Memory B cell (primary cell): ENCODE measurements at regions not wholly inside any gene's neighbourhood (a gene's known extent, or its start where the extent isn't known, plus 50 kb on each side); places are given as distances from the start of the nearest gene placed in this dataset.

Experiments
- ATAC-seq: fragments of 150-1000 bp; cut with Tn5 transposase; 2 replicates; pipeline ENCODE4 v1.10.0; 2021; ENCODE audit warnings: low read depth, mild to moderate bottlenecking, moderate library complexity
- DNase-seq, 2 donors: peaks; one replicate each; pipeline ENCODE4 v3.0.0; 2022; ENCODE audit warnings: low spot score in 2 of 2
- H3K27ac Mint-ChIP-seq: one replicate; pipeline ENCODE4 v1.8.0; 2022; ENCODE audit warnings: mild to moderate bottlenecking, moderate library complexity, mixed read lengths
- H3K27me3 Mint-ChIP-seq: one replicate; pipeline ENCODE4 v1.8.0; 2022; ENCODE audit warnings: mixed read lengths
- H3K36me3 Mint-ChIP-seq: one replicate; pipeline ENCODE4 v1.8.0; 2022; ENCODE audit warnings: mild to moderate bottlenecking, mixed read lengths
- H3K4me1 Mint-ChIP-seq: one replicate; pipeline ENCODE4 v1.8.0; 2022; ENCODE audit warnings: mixed read lengths
- H3K4me3 Mint-ChIP-seq: one replicate; pipeline ENCODE4 v1.8.0; 2022; ENCODE audit warnings: mild to moderate bottlenecking, moderate library complexity, mixed read lengths
- H3K9me3 Mint-ChIP-seq: one replicate; pipeline ENCODE4 v1.8.0; 2022; ENCODE audit warnings: mixed read lengths

GRCh38 chr9:99362321-99362720 is 140.2 kb downstream of the SEC61B start:
- no peak for DNase-seq
- Mint-ChIP-seq H3K27me3 (peaks cover 25% of the 10 kb centered on the region), H3K9me3 (no peaks in the 10 kb centered on the region)

DNA sequence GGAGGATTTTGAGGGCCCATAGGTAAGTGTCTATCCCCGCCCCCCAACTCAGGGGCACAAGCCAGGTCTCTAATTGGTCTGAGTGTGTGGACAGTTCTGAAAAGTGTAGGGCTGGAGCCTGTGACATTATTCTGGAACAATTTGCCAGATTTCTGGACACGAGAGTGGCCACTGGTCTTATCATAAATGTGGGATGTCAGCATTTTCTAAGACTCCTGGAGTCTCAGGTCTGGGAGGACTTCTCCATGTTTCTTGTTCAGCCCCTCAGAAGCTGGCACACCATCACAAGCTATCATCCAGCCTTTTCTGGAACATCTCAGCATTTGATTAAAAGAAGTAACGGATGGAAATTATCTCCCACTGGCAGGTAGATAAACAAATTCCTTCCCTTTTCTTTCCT is 141.4 kb downstream of the SEC61B start:
- Mint-ChIP-seq H3K36me3 (no peaks in the 10 kb centered on the region), H3K27me3 (peaks cover 26% of the 10 kb centered on the region), H3K9me3 (no peaks in the 10 kb centered on the region), H3K4me3 (no peak overlapping the region), H3K27ac (no peak overlapping the region), H3K4me1 (peaks cover 5% of the 10 kb centered on the region)
- ATAC-seq: no peak
- DNase-seq: no peak

More at GRCh38 chr9:99362321-99362720, 140.2 kb downstream of the SEC61B start:
- Mint-ChIP-seq H3K4me3 (no peak overlapping the region), H3K27ac (no peak overlapping the region), H3K36me3 (no peaks in the 10 kb centered on the region), H3K4me1 (no peaks in the 10 kb centered on the region)
- ATAC-seq: no peak

DNA sequence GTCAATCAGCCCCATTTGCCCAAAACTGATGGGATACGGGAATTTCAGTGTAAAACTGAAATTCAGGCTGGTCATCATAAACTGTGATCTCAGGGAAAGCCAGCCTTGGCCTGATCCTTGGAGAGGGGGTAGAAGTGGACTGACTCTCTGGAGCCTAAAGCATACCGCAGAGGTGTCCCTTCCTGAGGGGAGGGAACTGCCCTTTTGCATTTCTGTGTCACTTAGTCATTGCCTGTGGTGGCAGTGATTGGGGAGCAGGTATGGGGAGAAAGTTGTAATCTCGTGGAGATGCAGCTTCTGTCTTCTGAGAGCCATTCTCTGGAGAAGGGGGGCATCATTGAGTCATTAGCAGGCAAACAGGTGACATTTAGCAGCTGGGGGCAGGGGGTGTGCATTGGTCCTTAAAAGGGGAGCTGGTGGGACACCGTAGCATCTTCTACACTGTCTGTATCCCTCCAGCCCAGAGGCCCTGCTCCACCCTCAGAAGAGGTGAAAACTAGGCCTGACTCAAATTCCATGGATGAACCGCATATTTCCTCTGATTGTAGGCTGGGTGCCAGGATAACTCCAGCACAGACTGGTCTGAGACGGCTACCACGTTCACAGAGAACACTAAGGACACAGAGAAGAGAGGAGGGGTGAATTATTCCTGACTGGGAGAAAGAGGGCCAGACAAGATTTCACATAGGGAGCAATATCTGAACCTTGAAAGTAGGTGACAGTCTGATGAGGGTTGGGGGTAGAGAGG is 143.3 kb downstream of the SEC61B start:
- H3K9me3 Mint-ChIP-seq: no peaks in the 10 kb centered on the region

DNA sequence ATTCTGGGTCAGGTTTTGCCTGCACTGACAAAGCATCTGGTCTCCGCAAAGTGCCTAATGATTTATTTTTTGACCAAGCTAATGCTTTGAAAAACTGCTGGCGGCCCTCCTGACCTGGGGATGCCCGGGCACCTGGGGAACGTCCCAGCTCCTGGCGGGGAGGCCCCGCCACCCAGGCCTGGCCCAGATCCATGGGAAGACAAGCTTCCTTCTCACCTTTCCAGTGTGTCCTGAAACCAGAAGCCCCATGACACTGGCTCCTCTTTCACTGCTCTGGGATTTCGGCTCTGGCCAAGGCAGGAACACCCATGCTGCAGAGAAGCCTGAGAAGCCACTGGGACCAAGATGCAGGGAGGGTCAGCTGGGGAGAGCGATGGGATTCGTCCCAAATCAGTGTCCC is 144.1 kb downstream of the SEC61B start:
- Mint-ChIP-seq H3K27ac (no peak overlapping the region), H3K27me3 (peaks cover 27% of the 10 kb centered on the region), H3K4me1 (peaks cover 5% of the 10 kb centered on the region), H3K9me3 (no peaks in the 10 kb centered on the region), H3K36me3 (no peaks in the 10 kb centered on the region), H3K4me3 (no peak overlapping the region)
- DNase-seq: no peak
- no peak for ATAC-seq

More for the DNA sequence above, 143.3 kb downstream of the SEC61B start:
- peaks cover 30% of the 10 kb centered on the region for H3K27me3 Mint-ChIP-seq
- no peaks in the 10 kb centered on the region for H3K36me3 Mint-ChIP-seq
- peaks cover 5% of the 10 kb centered on the region for H3K4me1 Mint-ChIP-seq
- no peak for ATAC-seq
- H3K4me3 Mint-ChIP-seq: no peak overlapping the region
- DNase-seq: no peak
- no peak overlapping the region for H3K27ac Mint-ChIP-seq

- peaks cover 24% of the 10 kb centered on the region for H3K27me3 Mint-ChIP-seq
- ATAC-seq (no peak), DNase-seq (no peak)
- peaks cover 5% of the 10 kb centered on the region for H3K4me1 Mint-ChIP-seq
- H3K36me3 Mint-ChIP-seq: no peaks in the 10 kb centered on the region
- H3K9me3 Mint-ChIP-seq: no peaks in the 10 kb centered on the region
- H3K4me3 Mint-ChIP-seq: no peak overlapping the region
- no peak overlapping the region for H3K27ac Mint-ChIP-seq
Measured at GRCh38 chr9:99366621-99367020, 144.5 kb downstream of the SEC61B start.

- peaks cover 21% of the 10 kb centered on the region for H3K27me3 Mint-ChIP-seq
- DNase-seq: no peak
- H3K4me1 Mint-ChIP-seq: peaks cover 5% of the 10 kb centered on the region
- H3K9me3 Mint-ChIP-seq: no peaks in the 10 kb centered on the region
- no peaks in the 10 kb centered on the region for H3K36me3 Mint-ChIP-seq
- peak; percentile 57 for ATAC-seq
- H3K4me3 Mint-ChIP-seq: peak overlapping the region; percentile 11
- H3K27ac Mint-ChIP-seq: no peak overlapping the region
Measured at GRCh38 chr9:99368341-99369326, 146.6 kb downstream of the SEC61B start.

DNA sequence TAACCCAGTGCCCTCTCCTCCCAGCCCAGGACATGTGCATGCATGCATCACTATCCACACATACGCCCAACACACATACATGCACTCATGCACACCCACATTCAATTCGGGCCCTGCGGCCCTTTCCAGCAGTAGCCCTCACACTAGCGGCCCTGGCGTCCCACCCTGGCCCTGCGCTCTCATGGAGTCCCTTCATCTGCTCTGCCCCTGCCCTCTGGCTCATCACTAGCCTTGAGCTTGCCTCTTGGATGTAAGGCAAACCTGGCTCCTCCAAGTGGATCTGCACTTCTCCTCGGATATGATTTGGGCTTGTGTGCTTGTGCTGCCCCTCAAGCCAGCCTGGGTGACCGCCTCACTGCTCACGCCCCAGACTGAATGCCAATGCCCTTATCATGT is 147.2 kb downstream of the SEC61B start:
- DNase-seq: no peak
- H3K27ac Mint-ChIP-seq: no peak overlapping the region
- no peaks in the 10 kb centered on the region for H3K36me3 Mint-ChIP-seq
- H3K27me3 Mint-ChIP-seq: peaks cover 21% of the 10 kb centered on the region
- peaks cover 5% of the 10 kb centered on the region for H3K4me1 Mint-ChIP-seq
- no peaks in the 10 kb centered on the region for H3K9me3 Mint-ChIP-seq
- peak overlapping the region; percentile 35 for H3K4me3 Mint-ChIP-seq
- no peak for ATAC-seq

GRCh38 chr9:99370376-99370775 is 148.3 kb downstream of the SEC61B start:
- H3K27me3 Mint-ChIP-seq: peaks cover 19% of the 10 kb centered on the region
- no peak overlapping the region for H3K27ac Mint-ChIP-seq
- H3K9me3 Mint-ChIP-seq: no peaks in the 10 kb centered on the region
- no peaks in the 10 kb centered on the region for H3K36me3 Mint-ChIP-seq
- peaks cover 5% of the 10 kb centered on the region for H3K4me1 Mint-ChIP-seq
- DNase-seq (no peak), ATAC-seq (no peak)
- H3K4me3 Mint-ChIP-seq: no peak overlapping the region

DNA sequence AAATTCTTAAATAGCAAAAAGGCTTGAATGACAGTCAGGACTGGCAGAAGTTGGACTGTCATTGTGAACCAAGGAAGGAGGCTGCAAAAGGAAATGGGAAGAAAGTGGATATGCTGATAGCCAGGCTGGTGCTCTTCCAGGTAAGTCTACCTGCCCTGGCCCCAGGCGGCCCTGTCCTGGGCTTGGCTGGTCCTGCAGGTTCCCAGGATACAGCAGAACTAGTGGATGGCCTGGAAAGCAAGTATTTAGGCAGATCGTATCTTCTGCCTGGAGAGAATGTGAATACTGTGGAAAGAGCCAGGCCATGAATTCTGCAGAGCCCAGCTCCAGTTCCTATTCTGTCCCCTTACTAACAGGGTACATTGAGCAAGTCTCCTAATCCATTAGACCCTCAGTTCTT is 149.3 kb downstream of the SEC61B start:
- H3K4me1 Mint-ChIP-seq: peaks cover 5% of the 10 kb centered on the region
- DNase-seq (no peak), ATAC-seq (no peak)
- no peak overlapping the region for H3K27ac Mint-ChIP-seq
- H3K4me3 Mint-ChIP-seq: no peak overlapping the region
- H3K36me3 Mint-ChIP-seq: no peaks in the 10 kb centered on the region
- H3K27me3 Mint-ChIP-seq: peaks cover 22% of the 10 kb centered on the region
- no peaks in the 10 kb centered on the region for H3K9me3 Mint-ChIP-seq

DNA sequence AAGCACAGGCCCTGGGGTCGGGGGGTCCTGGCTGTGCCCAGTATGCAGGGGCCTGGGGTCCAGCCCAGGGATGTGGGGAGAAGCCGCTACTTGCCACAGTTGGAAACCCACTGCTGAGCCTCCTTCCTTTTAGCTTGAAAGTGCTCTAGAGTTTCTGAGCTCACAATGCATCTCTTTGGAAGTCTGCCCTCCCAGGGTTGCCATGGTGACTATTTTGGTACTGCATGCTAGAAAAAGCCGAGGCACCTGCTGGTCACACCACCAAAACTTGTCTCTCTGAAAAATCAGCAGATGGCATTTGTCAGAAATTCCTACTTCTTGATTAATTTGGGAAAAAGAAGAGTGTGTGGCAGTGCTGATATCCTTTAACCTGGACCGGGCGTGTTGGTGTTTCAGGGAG is 151.8 kb downstream of the SEC61B start:
- no peak for DNase-seq
- Mint-ChIP-seq H3K27me3 (peaks cover 20% of the 10 kb centered on the region), H3K27ac (no peak overlapping the region), H3K9me3 (no peaks in the 10 kb centered on the region), H3K4me1 (no peaks in the 10 kb centered on the region), H3K4me3 (no peak overlapping the region), H3K36me3 (no peaks in the 10 kb centered on the region)
- ATAC-seq: no peak

DNA sequence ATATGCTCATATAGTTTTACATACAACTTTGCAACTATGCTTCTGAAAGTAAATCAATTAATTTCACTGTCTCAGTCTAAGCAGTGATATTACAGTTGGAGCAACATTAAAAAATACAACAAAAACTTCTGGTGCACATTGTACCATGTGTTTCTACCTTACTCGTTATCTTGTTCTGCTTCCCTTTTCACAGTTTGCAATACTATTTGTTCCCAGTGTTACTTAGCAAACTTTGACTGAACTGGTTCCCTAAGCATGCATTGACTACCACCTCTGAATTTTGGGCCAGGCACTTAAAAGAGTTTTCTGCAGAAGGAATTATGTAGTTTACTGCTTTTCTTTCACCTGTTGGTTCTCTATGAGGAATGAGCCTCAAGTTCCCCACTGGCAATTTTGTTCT is 152.7 kb downstream of the SEC61B start:
- no peaks in the 10 kb centered on the region for H3K36me3 Mint-ChIP-seq
- ATAC-seq (no peak), DNase-seq (no peak)
- peaks cover 14% of the 10 kb centered on the region for H3K27me3 Mint-ChIP-seq
- no peaks in the 10 kb centered on the region for H3K4me1 Mint-ChIP-seq
- H3K9me3 Mint-ChIP-seq: no peaks in the 10 kb centered on the region
- no peak overlapping the region for H3K4me3 Mint-ChIP-seq
- H3K27ac Mint-ChIP-seq: no peak overlapping the region

DNA sequence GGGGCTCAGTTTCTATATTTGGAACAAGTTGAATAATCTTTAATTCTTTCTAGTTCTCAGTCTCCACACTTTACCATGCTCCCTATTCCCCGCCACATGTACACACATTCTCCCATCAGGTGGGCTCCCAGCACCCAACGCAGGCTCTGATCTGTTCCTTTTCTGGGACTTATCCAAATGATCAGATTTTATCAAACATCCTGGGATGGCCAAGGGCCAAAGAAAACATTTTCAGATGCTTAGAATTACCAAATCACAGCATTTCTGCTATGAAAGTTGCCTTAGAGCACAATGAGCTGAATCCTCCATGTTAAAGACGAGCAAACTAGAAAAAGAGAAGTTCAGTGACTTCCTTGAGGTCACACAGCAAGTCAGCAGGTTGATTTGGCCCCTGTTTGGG is 153.4 kb downstream of the SEC61B start:
- no peak overlapping the region for H3K4me3 Mint-ChIP-seq
- ATAC-seq (no peak), DNase-seq (no peak)
- no peak overlapping the region for H3K27ac Mint-ChIP-seq
- no peaks in the 10 kb centered on the region for H3K9me3 Mint-ChIP-seq
- H3K27me3 Mint-ChIP-seq: peaks cover 13% of the 10 kb centered on the region
- H3K36me3 Mint-ChIP-seq: no peaks in the 10 kb centered on the region
- H3K4me1 Mint-ChIP-seq: no peaks in the 10 kb centered on the region

GRCh38 chr9:99377790-99378775 is 156.0 kb downstream of the SEC61B start:
- DNase-seq (no peak), ATAC-seq (no peak)
- Mint-ChIP-seq H3K4me3 (no peak overlapping the region), H3K27me3 (peaks cover 13% of the 10 kb centered on the region), H3K4me1 (no peaks in the 10 kb centered on the region), H3K9me3 (no peaks in the 10 kb centered on the region), H3K27ac (no peak overlapping the region), H3K36me3 (no peaks in the 10 kb centered on the region)
